Fibroblast of lung (primary cell): ENCODE measurements at regions not wholly inside any gene's neighbourhood (a gene's known extent, or its start where the extent isn't known, plus 50 kb on each side); places are given as distances from the start of the nearest gene placed in this dataset.

Experiments used
- EZH2 ChIP-seq: IDR thresholded peaks from 2 replicates; pipeline ENCODE4 v1.5.1; 2012; ENCODE audit warnings: low read length, control low read depth, mild to moderate bottlenecking; ENCODE audit errors: missing control alignments
- TF ChIP-seq, protein P1 (sequence below), 2 donors: IDR thresholded peaks in 1 of 2; conservative IDR thresholded peaks in 1 of 2; 1 replicate in 1 of 2; 2 replicates in 1 of 2; pipeline ENCODE4 v1.5.1; 2011 to 2012; ENCODE audit warnings: low read length in 2 of 2, control low read depth in 1 of 2, inconsistent platforms in 1 of 2, low read depth in 1 of 2, mild to moderate bottlenecking in 1 of 2

DNA sequence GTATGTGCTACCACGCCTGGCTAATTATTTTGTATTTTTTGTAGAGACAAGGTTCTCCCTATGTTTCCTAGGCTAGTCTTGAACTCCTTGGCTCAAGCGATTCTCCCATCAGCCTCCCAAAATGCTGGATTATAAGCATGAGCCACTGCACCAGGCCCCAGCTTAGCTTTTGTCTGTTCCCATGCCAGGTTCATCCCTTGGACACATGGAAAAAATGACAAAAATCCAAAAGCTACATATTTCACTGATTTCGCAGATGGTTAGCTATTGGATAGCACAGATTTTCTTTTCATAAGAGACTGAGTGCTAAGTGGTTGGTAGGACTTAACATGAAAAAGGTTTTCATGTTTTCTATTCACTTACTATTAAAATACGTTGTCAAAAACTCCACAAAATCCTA lies 286.6 kb upstream of the KITLG start:
- TF ChIP-seq, protein P1, sequence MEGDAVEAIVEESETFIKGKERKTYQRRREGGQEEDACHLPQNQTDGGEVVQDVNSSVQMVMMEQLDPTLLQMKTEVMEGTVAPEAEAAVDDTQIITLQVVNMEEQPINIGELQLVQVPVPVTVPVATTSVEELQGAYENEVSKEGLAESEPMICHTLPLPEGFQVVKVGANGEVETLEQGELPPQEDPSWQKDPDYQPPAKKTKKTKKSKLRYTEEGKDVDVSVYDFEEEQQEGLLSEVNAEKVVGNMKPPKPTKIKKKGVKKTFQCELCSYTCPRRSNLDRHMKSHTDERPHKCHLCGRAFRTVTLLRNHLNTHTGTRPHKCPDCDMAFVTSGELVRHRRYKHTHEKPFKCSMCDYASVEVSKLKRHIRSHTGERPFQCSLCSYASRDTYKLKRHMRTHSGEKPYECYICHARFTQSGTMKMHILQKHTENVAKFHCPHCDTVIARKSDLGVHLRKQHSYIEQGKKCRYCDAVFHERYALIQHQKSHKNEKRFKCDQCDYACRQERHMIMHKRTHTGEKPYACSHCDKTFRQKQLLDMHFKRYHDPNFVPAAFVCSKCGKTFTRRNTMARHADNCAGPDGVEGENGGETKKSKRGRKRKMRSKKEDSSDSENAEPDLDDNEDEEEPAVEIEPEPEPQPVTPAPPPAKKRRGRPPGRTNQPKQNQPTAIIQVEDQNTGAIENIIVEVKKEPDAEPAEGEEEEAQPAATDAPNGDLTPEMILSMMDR (conservative IDR thresholded peaks at IDR 0.05 in 1 of 2, IDR thresholded peaks at IDR 0.05 in 1 of 2; ENCODE audit: low read depth in 1 of 2, low read length in 2 of 2) = no peak
- TF ChIP-seq EZH2 = no peak
